HepG2 (cell line): ENCODE measurements at regions not wholly inside any gene's neighbourhood (a gene's known extent, or its start where the extent isn't known, plus 50 kb on each side); places are given as distances from the start of the nearest gene placed in this dataset.

Source experiments
- AHR ChIP-seq: IDR thresholded peaks from 2 replicates; pipeline ENCODE4 v1.6.1; 2018; ENCODE audit warnings: missing genetic modification reagents, missing compliant biosample characterization
- BORCS8-MEF2B ChIP-seq: sonication (generic); formaldehyde crosslinking; IDR thresholded peaks from 2 replicates; pipeline ENCODE4 v1.8.0; 2022; ENCODE audit warnings: mild to moderate bottlenecking, missing genetic modification reagents
- DZIP1 ChIP-seq: sonication (generic); formaldehyde crosslinking; IDR thresholded peaks from 2 replicates; pipeline ENCODE4 v1.5.0; 2020; ENCODE audit warnings: mild to moderate bottlenecking, missing genetic modification reagents
- HNF1B ChIP-seq: sonication (generic); formaldehyde crosslinking; IDR thresholded peaks from 2 replicates; pipeline ENCODE4 v1.5.1; 2020; ENCODE audit warnings: mild to moderate bottlenecking, moderate library complexity, missing genetic modification reagents
- IRX3 ChIP-seq: sonication (generic); formaldehyde crosslinking; IDR thresholded peaks from 2 replicates; pipeline ENCODE4 v1.8.1; 2023; ENCODE audit warnings: mild to moderate bottlenecking, low read depth, missing genetic modification reagents, borderline replicate concordance
- JUND ChIP-seq: sonication (generic); formaldehyde crosslinking; IDR thresholded peaks from 2 replicates; pipeline ENCODE4 v1.8.0; 2022; ENCODE audit warnings: mild to moderate bottlenecking, missing genetic modification reagents
- KAT8 ChIP-seq: IDR thresholded peaks from 2 replicates; pipeline ENCODE4 v1.6.1; 2016; ENCODE audit warnings: missing genetic modification reagents, missing compliant biosample characterization
- KDM5B ChIP-seq: sonication (generic); formaldehyde crosslinking; IDR thresholded peaks from 2 replicates; pipeline ENCODE4 v1.4.0; 2020; ENCODE audit warnings: missing genetic modification reagents, mild to moderate bottlenecking, borderline replicate concordance
- MEIS2 ChIP-seq: sonication (generic); formaldehyde crosslinking; IDR thresholded peaks from 2 replicates; pipeline ENCODE4 v1.9.0; 2021; ENCODE audit warnings: mild to moderate bottlenecking, missing genetic modification reagents
- SNAI1 ChIP-seq: sonication (generic); formaldehyde crosslinking; IDR thresholded peaks from 2 replicates; pipeline ENCODE4 v1.5.0; 2020; ENCODE audit warnings: mild to moderate bottlenecking, missing genetic modification reagents, borderline replicate concordance
- SRY ChIP-seq: sonication (generic); formaldehyde crosslinking; IDR thresholded peaks from 2 replicates; pipeline ENCODE4 v1.8.0; 2022; ENCODE audit warnings: mild to moderate bottlenecking, missing genetic modification reagents
- TP53 ChIP-seq: sonication (generic); formaldehyde crosslinking; conservative IDR thresholded peaks from 2 replicates; pipeline ENCODE4 v1.4.0; 2020; ENCODE audit warnings: missing genetic modification reagents
- ZNF160 ChIP-seq: sonication (generic); formaldehyde crosslinking; IDR thresholded peaks from 2 replicates; pipeline ENCODE4 v1.8.0; 2022; ENCODE audit warnings: mild to moderate bottlenecking, inconsistent platforms, missing genetic modification reagents
- ZNF441 ChIP-seq: sonication (generic); formaldehyde crosslinking; IDR thresholded peaks from 2 replicates; pipeline ENCODE4 v1.7.0; 2021; ENCODE audit warnings: missing genetic modification reagents, borderline replicate concordance
- ZNF549 ChIP-seq: sonication (generic); formaldehyde crosslinking; IDR thresholded peaks from 2 replicates; pipeline ENCODE4 v1.5.0; 2020; ENCODE audit warnings: missing genetic modification reagents
- ZNF556 ChIP-seq: sonication (generic); formaldehyde crosslinking; IDR thresholded peaks from 2 replicates; pipeline ENCODE4 v1.4.0; 2020; ENCODE audit warnings: mild to moderate bottlenecking, missing genetic modification reagents, borderline replicate concordance
- TF ChIP-seq, protein P1 (sequence below): sonication (generic); formaldehyde crosslinking; IDR thresholded peaks from 2 replicates; pipeline ENCODE4 v1.5.1; 2020; ENCODE audit warnings: missing genetic modification reagents, mild to moderate bottlenecking, borderline replicate concordance
- TF ChIP-seq, protein P2 (sequence below): sonication (generic); formaldehyde crosslinking; conservative IDR thresholded peaks from 2 replicates; pipeline ENCODE4 v1.8.1; 2023; ENCODE audit warnings: missing genetic modification reagents
- TF ChIP-seq, protein P3 (sequence below): sonication (generic); formaldehyde crosslinking; IDR thresholded peaks from 2 replicates; pipeline ENCODE4 v1.8.0; 2022; ENCODE audit warnings: low read depth, missing genetic modification reagents

GRCh38 chr4:98778206-98778605 lies 119.8 kb upstream of the TSPAN5 start (continued):
- TF ChIP-seq, protein P1, sequence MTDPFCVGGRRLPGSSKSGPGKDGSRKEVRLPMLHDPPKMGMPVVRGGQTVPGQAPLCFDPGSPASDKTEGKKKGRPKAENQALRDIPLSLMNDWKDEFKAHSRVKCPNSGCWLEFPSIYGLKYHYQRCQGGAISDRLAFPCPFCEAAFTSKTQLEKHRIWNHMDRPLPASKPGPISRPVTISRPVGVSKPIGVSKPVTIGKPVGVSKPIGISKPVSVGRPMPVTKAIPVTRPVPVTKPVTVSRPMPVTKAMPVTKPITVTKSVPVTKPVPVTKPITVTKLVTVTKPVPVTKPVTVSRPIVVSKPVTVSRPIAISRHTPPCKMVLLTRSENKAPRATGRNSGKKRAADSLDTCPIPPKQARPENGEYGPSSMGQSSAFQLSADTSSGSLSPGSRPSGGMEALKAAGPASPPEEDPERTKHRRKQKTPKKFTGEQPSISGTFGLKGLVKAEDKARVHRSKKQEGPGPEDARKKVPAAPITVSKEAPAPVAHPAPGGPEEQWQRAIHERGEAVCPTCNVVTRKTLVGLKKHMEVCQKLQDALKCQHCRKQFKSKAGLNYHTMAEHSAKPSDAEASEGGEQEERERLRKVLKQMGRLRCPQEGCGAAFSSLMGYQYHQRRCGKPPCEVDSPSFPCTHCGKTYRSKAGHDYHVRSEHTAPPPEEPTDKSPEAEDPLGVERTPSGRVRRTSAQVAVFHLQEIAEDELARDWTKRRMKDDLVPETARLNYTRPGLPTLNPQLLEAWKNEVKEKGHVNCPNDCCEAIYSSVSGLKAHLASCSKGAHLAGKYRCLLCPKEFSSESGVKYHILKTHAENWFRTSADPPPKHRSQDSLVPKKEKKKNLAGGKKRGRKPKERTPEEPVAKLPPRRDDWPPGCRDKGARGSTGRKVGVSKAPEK (CRISPR knock-in tag): no peak
- TF ChIP-seq KAT8 (CRISPR knock-in tag) (peak; percentile 59; the same call in 1 of the 2 replicates), MEIS2 (CRISPR knock-in tag) (no peak), JUND (peak; percentile 93), TP53 (no peak), AHR (CRISPR knock-in tag) (no peak), IRX3 (CRISPR knock-in tag) (no peak), ZNF441 (CRISPR knock-in tag) (0 out of 2 replicates have a peak, but pooled peaks have one; percentile 19), ZNF556 (CRISPR knock-in tag) (no peak; the same call in 1 of the 2 replicates), HNF1B (no peak), SNAI1 (no peak), ZNF549 (CRISPR knock-in tag) (no peak), BORCS8-MEF2B (CRISPR knock-in tag) (no peak), ZNF160 (CRISPR knock-in tag) (no peak), SRY (no peak), KDM5B (no peak), DZIP1 (CRISPR knock-in tag) (no peak)
- TF ChIP-seq, protein P2, sequence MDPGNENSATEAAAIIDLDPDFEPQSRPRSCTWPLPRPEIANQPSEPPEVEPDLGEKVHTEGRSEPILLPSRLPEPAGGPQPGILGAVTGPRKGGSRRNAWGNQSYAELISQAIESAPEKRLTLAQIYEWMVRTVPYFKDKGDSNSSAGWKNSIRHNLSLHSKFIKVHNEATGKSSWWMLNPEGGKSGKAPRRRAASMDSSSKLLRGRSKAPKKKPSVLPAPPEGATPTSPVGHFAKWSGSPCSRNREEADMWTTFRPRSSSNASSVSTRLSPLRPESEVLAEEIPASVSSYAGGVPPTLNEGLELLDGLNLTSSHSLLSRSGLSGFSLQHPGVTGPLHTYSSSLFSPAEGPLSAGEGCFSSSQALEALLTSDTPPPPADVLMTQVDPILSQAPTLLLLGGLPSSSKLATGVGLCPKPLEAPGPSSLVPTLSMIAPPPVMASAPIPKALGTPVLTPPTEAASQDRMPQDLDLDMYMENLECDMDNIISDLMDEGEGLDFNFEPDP (CRISPR knock-in tag): no peak
- TF ChIP-seq, protein P3, sequence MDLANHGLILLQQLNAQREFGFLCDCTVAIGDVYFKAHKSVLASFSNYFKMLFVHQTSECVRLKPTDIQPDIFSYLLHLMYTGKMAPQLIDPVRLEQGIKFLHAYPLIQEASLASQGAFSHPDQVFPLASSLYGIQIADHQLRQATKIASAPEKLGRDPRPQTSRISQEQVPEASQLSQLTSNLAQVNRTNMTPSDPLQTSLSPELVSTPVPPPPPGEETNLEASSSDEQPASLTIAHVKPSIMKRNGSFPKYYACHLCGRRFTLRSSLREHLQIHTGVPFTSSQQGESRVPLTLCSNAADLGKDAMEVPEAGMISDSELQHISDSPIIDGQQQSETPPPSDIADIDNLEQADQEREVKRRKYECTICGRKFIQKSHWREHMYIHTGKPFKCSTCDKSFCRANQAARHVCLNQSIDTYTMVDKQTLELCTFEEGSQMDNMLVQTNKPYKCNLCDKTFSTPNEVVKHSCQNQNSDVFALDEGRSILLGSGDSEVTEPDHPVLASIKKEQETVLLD: no peak
